BLaER1 (cell line): ENCODE measurements at regions not wholly inside any gene's neighbourhood (a gene's known extent, or its start where the extent isn't known, plus 50 kb on each side); places are given as distances from the start of the nearest gene placed in this dataset.
"Not testable (repeated sequence)": the region's sequence is repeated elsewhere in the genome, so short reads cannot be mapped to it uniquely, and the experiment has no call there.

ENCODE experiments used
- H3K27ac ChIP-seq: shearing (Covaris generic); formaldehyde crosslinking; 2 replicates; pipeline ENCODE4 v1.8.1; 2022
- H3K27me3 ChIP-seq: shearing (Covaris generic); formaldehyde crosslinking; 2 replicates; pipeline ENCODE4 v1.8.1; 2022
- H3K36me3 ChIP-seq: shearing (Covaris generic); formaldehyde crosslinking; 2 replicates; pipeline ENCODE4 v1.8.1; 2022
- H3K4me1 ChIP-seq: shearing (Covaris generic); formaldehyde crosslinking; 2 replicates; pipeline ENCODE4 v1.8.1; 2022
- H3K4me2 ChIP-seq: shearing (Covaris generic); formaldehyde crosslinking; 2 replicates; pipeline ENCODE4 v1.8.1; 2022
- H3K4me3 ChIP-seq: shearing (Covaris generic); formaldehyde crosslinking; 2 replicates; pipeline ENCODE4 v1.8.1; 2022
- H3K9ac ChIP-seq: shearing (Covaris generic); formaldehyde crosslinking; 2 replicates; pipeline ENCODE4 v1.8.1; 2022
- H3K9me3 ChIP-seq: shearing (Covaris generic); formaldehyde crosslinking; 2 replicates; pipeline ENCODE4 v1.8.1; 2022
- H4K20me1 ChIP-seq: shearing (Covaris generic); formaldehyde crosslinking; 2 replicates; pipeline ENCODE4 v1.8.1; 2022
- Cebpa-rat ChIP-seq: shearing (Covaris generic); IDR thresholded peaks from 2 replicates; pipeline ENCODE4 v1.8.1; 2022

DNA sequence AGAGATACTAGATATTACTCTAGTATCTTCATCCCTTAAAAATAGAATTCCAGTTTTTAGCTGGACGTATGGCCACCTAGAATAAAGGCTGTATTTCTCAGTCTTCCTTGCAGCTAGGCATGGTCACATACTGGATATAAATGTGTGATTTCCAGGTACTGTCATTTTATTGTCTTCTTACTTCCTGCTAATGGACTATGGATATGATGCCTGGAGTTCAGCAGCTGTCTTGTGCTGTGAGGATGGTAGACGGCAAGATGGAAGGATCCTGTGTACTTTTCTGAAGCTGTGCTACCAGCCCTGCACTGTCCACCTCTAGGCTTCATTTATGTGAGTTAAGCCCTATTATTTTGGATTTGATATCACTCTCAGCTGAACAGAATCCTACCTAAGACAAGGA lies 83.4 kb downstream of the EBLN2 start:
- Histone ChIP-seq H3K27me3 (no peaks in the 10 kb centered on the region), H3K4me2 (no peak overlapping the region), H3K9ac (no peak overlapping the region), H4K20me1 (no peaks in the 10 kb centered on the region), H3K4me1 (peaks cover 31% of the 10 kb centered on the region), H3K9me3 (no peaks in the 10 kb centered on the region), H3K36me3 (no peaks in the 10 kb centered on the region), H3K27ac (no peak overlapping the region), H3K4me3 (no peak overlapping the region)
- no peak for TF ChIP-seq Cebpa-rat

DNA sequence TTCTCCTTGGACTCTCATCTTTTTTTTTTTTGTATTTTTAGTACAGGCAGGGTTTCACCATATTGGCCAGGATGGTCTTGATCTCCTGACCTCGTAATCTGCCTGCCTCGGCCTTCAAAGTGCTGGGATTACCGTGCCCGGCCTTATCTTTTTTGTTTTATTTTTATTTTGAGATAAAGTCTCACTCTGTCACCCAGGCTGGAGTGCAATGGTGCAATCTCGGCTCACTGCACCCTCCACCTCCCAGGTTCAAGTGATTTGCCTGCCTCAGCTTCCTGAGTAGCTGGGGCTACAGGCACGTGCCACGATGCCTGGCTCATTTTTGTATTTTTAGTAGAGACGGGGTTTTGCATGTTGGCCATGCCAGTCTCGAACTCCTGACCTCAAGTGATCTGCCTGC lies 86.0 kb downstream of the EBLN2 start:
- H3K36me3 ChIP-seq, H3K27me3 ChIP-seq, H3K27ac ChIP-seq, H3K9ac ChIP-seq, H3K4me2 ChIP-seq, H3K4me3 ChIP-seq, H3K9me3 ChIP-seq, H4K20me1 ChIP-seq: not testable (repeated sequence)
- peaks cover 27% of the 10 kb centered on the region for H3K4me1 ChIP-seq

DNA sequence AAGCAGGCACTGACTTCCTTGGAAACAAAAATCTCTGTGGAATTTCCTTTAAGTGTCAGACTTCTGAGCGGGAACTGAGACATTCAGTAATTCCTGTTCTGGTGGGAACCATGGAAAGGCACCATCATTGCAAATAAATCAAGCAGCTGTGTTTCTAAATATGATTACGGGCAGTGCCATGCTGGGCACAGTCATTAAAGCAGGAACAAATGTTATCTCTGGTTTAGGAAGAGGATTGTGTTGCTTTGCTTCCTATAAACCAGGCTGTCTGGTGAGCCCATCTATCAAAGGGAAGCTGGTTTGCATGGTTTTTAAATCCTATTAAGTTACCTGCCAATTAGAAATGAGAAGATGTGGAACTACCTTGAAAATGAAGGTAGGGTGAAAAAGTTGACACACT lies 86.7 kb downstream of the EBLN2 start:
- Histone ChIP-seq H3K4me2 (no peak overlapping the region), H3K36me3 (no peaks in the 10 kb centered on the region), H4K20me1 (no peaks in the 10 kb centered on the region), H3K4me1 (peaks cover 31% of the 10 kb centered on the region; the same call in 1 of the 2 replicates), H3K9ac (no peak overlapping the region), H3K9me3 (0 out of 2 replicates have a peak, but pooled peaks cover under 1% of the 10 kb centered on the region), H3K27ac (no peak overlapping the region), H3K27me3 (no peaks in the 10 kb centered on the region), H3K4me3 (no peak overlapping the region)
- TF ChIP-seq Cebpa-rat: no peak

DNA sequence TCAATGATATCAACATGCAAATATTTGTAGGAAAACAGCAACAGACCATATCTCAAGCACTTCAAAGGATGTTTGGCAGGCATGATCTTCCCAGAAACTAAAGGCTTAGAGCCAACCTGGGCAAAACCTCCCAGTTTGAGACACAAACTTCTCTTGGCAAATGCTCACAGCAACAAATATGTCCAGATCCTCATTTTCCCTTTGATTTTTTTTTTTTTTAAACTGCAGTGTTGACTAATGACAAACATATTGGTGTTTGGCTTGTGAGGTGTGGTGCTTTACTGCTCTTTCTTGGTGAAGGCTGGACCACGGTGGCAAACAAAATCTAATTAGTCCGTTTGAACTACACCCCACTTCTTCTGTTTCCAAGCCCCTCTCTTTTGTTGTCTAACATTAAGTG lies 87.2 kb downstream of the EBLN2 start:
- no peaks in the 10 kb centered on the region for H3K27me3 ChIP-seq
- TF ChIP-seq Cebpa-rat: no peak
- no peaks in the 10 kb centered on the region for H3K36me3 ChIP-seq
- H3K4me3 ChIP-seq: no peak overlapping the region
- peaks cover 27% of the 10 kb centered on the region; the same call in 1 of the 2 replicates for H3K4me1 ChIP-seq
- no peak overlapping the region for H3K9ac ChIP-seq
- no peak overlapping the region for H3K27ac ChIP-seq
- no peaks in the 10 kb centered on the region for H4K20me1 ChIP-seq
- no peak overlapping the region for H3K4me2 ChIP-seq
- H3K9me3 ChIP-seq: peaks cover 5% of the 10 kb centered on the region; the same call in 1 of the 2 replicates

DNA sequence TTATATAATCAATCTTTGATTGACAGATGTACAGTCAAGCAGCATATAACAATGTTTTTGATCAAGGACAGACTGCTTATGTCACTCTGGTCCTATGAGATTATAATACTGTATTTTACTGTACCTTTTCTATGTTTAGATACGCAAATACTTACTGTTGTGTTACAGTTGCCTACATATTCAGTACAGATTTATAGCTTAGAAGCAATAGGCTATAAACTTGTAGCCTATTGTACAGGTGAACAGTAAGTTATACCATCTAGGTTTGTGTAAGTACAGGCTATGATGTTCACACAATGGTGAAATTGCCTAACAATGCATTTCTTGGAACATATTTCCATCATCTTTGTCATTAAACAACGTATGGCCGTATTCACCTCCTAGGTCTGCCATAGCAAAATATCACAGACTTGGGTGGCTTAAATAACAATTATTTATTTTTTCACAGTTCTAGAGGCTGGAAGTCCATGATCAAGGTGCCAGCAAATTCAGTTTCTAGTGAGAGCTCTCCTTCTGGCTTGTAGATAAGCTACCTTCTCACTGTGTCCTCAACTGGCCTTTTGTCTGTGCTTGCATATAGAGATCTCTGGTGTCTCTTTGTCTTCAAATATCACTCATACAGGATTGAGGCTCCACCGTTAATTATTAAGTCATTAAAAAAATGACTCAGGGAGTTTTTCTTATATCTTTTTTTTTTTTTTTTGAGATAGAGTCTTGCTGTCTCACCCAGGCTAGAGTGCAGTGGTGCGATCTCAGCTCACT lies 89.1 kb downstream of the EBLN2 start:
- no peak for TF ChIP-seq Cebpa-rat
- Histone ChIP-seq H4K20me1 (no peaks in the 10 kb centered on the region), H3K27ac (no peak overlapping the region), H3K4me3 (no peak overlapping the region), H3K9me3 (peaks cover 7% of the 10 kb centered on the region; the same call in 1 of the 2 replicates), H3K27me3 (no peaks in the 10 kb centered on the region), H3K4me1 (peaks cover 16% of the 10 kb centered on the region; the same call in 1 of the 2 replicates), H3K9ac (no peak overlapping the region), H3K36me3 (no peaks in the 10 kb centered on the region), H3K4me2 (no peak overlapping the region)

DNA sequence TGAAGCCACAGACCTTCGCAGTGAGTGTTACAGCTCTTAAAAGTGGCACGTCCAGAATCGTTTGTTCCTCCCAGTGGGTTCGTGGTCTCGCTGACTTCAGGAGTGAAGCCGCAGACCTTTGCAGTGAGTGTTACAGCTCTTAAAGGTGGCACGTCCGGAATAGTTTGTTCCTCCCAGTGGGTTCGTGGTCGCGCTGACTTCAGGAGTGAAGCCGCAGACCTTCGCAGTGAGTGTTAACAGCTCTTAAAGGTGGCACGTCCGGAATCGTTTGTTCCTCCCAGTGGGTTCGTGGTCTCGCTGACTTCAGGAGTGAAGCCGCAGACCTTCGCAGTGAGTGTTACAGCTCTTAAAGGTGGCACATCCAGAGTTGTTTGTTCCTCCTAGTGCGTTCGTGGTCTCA lies 91.1 kb downstream of the EBLN2 start:
- H4K20me1 ChIP-seq, H3K27me3 ChIP-seq, H3K27ac ChIP-seq, H3K9me3 ChIP-seq, H3K4me3 ChIP-seq, H3K9ac ChIP-seq, H3K36me3 ChIP-seq: not testable (repeated sequence)
- Histone ChIP-seq H3K4me2 (peak overlapping the region; percentile 61), H3K4me1 (peaks cover 13% of the 10 kb centered on the region; the same call in 1 of the 2 replicates)

DNA sequence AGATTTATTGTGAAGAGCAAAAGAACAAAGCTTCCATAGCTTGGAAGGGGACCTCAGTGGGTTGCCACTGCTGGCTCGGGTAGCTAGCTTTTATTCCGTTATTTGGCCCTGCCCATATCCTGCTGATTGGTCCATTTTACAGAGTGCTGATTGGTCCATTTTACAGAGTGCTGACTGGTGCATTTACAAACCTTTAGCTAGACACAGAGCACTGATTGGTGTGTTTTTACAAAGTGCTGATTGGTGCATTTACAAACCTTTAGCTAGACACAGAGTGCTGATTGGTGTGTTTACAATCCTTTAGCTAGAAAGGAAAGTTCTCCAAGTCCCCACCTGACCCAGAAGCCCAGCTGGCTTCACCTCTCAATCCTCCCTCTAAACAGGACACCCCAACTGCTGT lies 91.6 kb downstream of the EBLN2 start:
- Histone ChIP-seq H3K4me1 (peaks cover 13% of the 10 kb centered on the region; the same call in 1 of the 2 replicates), H3K4me2 (peak overlapping the region; percentile 61)
- H3K4me3 ChIP-seq, H3K9me3 ChIP-seq, H3K9ac ChIP-seq, H3K27ac ChIP-seq, H3K36me3 ChIP-seq, H3K27me3 ChIP-seq, H4K20me1 ChIP-seq: not testable (repeated sequence)

DNA sequence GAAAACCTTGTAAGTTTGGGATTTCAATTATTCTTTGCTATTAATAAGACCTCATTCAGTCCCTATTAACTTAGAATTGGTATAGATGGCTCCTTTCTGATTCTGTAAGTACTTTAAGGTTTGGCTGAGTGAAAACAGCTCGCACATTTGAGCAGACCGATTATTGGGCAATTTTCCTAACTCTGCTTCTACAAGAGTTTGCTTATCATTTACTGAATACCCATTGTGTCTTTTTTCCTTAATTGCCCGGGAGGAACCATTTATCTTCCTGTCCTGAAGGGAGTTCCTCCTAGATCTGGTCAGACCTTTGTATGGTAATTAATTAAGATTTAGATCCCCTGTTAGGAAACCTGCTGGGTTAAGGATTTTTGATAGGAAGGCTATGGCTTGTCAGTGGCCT lies 92.8 kb downstream of the EBLN2 start:
- H3K4me3 ChIP-seq, H3K27me3 ChIP-seq, H3K36me3 ChIP-seq, H3K9ac ChIP-seq, H3K4me2 ChIP-seq, H3K27ac ChIP-seq, H4K20me1 ChIP-seq: not testable (repeated sequence)
- H3K4me1 ChIP-seq: peaks cover 13% of the 10 kb centered on the region; the same call in 1 of the 2 replicates
- H3K9me3 ChIP-seq: peaks cover 12% of the 10 kb centered on the region; the same call in 1 of the 2 replicates

DNA sequence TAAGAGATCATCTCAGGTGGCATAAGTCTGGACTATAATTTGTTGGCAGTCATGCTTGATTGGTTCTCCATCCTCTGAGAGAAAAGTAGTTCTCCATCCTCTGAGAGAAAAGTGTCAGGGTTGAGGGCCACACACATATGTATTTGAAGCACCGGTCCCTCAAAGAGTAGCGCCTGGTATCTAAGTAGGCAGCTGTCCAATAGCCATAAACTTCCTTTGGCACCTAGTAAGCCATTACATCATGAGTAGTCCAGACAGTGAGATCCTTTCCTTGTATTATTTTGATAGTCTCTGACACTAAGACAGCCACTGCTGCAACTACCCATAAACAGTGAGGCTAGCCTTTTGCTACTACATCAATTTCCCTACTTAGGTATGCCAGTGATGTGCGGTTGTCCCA lies 94.0 kb downstream of the EBLN2 start:
- H4K20me1 ChIP-seq, H3K27me3 ChIP-seq, H3K9ac ChIP-seq, H3K4me2 ChIP-seq, H3K27ac ChIP-seq, H3K36me3 ChIP-seq, H3K4me3 ChIP-seq: not testable (repeated sequence)
- H3K4me1 ChIP-seq: peaks cover 13% of the 10 kb centered on the region; the same call in 1 of the 2 replicates
- H3K9me3 ChIP-seq: peaks cover 15% of the 10 kb centered on the region; the same call in 1 of the 2 replicates

DNA sequence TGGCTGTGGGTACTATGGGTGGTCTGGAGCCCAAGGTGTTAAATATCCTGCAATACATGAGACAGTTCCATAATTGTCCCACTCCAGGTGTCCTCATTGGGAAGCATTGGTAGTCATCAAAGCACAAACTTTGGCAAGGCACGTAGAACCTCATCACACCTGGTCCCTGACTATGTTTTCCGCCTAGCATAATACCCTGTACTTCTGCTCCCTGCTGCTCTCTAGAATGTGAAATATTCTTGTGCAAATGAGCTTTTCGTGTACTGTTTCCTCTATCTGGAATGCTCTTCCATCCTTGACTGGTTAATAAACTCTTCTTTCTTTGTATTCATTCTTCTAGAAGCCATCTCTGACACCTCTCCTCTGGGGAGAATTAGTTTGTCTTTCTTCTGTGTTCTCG lies 103.2 kb downstream of the EBLN2 start:
- Histone ChIP-seq H3K4me2 (no peak overlapping the region), H4K20me1 (no peaks in the 10 kb centered on the region), H3K27me3 (no peaks in the 10 kb centered on the region), H3K4me1 (no peaks in the 10 kb centered on the region), H3K9ac (no peak overlapping the region), H3K36me3 (no peaks in the 10 kb centered on the region), H3K4me3 (no peak overlapping the region), H3K9me3 (peaks cover 9% of the 10 kb centered on the region; the same call in 1 of the 2 replicates), H3K27ac (no peak overlapping the region)
- no peak for TF ChIP-seq Cebpa-rat

DNA sequence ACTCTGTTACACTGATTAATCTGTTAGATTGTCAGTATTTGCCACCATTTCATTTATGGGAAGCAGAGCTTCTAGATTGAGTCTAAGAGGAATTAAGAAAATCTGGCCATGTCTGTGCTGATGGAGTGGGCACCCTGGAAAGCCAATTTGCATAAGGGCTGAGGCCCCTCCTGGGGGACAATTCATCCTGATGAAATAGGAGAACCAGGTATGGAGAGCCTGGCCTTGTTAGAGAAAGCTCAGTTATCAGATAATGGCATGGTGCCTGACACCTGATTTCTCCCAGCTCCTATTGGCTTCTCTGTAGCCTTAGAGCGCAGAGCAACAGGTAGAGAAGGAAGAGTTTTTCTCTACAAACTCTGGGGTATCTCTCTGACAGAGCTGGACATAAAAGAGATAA lies 114.2 kb downstream of the EBLN2 start:
- H4K20me1 ChIP-seq: no peaks in the 10 kb centered on the region
- no peaks in the 10 kb centered on the region for H3K36me3 ChIP-seq
- no peaks in the 10 kb centered on the region for H3K4me1 ChIP-seq
- H3K27ac ChIP-seq: no peak overlapping the region
- TF ChIP-seq Cebpa-rat: no peak
- H3K27me3 ChIP-seq: no peaks in the 10 kb centered on the region
- no peak overlapping the region for H3K9ac ChIP-seq
- H3K4me3 ChIP-seq: no peak overlapping the region
- no peak overlapping the region for H3K4me2 ChIP-seq
- no peaks in the 10 kb centered on the region for H3K9me3 ChIP-seq
